ENCODE measurements at regions not wholly inside any gene's neighbourhood (a gene's known extent, or its start where the extent isn't known, plus 50 kb on each side); places are given as distances from the start of the nearest gene placed in this dataset.

DNA sequence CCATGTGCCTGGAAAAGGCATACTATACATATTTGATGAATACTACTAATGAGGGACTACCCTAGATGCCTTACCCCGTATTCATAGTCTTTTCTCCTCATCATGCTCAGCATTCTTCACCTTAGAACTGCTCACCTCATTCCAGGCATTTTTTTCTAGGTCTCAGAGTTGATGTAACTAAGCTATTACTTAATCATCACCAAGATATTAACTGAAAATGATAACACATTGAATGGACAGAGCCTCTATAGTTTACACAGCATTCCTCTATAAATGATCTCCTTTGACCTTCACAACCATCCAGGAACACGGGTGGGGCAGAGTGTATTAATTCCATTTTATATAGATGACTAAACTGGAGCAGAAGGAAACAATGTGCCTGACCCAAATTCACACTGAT, 174.1 kb upstream of the DPH6 start:
- no peak for DNase-seq (ENCODE audit: low spot score)
- intact Hi-C loops (cut with DNase I): no loop called here
- no peak for ATAC-seq

DNA sequence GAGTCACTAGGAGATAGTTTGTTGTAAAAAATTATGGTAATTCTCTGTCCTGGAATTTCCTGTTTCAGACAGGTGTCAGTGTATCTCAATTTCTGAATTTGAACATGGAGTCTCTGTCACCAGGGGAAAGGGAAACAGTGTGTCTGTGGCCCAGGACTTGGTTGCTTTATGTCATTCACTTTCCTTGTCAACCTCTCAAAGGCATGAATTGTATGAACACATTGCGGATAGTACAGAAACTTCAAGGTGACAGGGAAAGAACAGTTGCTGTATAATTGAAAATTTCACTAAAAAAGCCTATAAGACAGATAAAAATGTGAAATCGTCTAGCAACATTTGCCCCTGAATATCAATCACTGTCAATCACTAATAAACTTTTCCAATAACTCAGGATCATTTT, 175.0 kb upstream of the DPH6 start:
- ATAC-seq (no peak), DNase-seq (ENCODE audit: low spot score) (no peak)
- intact Hi-C loops (cut with DNase I): no loop called here

DNA sequence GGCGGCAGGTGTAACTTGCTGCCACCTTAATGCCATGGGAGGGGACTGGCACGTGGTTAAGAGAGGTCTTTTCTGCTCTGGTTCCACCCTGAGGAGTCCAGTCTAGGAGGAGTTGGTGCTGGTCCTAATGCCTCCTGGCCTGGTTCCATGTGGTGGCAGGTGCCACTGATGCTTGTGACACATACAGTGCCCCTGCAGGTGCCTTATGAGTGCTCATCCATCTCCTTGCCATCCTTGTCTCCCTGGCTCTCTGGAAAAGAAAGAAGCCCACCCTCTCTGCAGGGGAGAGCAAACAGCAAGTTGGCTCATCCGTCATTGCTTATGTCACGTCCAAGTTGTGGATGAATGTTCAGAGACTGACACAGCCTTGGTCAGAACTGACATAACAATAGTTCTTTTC, 175.8 kb upstream of the DPH6 start:
- ATAC-seq (no peak), DNase-seq (ENCODE audit: low spot score) (no peak)
- intact Hi-C loops (cut with DNase I): no loop called here

DNA sequence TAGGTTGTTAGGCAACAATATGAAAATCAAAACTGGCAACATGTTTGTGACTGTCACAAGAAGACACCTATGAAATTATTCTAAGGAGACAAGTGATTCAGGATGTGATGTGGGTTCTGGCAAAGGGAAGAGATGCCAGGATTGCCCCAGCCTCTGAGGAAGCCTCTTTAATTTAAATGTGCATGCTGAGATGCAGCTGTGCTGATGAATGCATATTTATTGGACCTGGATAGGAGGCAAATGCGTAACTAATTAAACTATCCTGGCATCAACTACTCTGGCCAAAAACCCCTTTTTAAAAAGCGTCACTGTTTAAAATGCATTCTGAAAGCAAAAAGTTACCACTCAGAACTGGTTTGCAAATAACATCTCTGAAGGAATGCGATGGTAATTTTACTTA, 176.5 kb upstream of the DPH6 start:
- DNase-seq (ENCODE audit: low spot score): no peak
- no peak for ATAC-seq
- intact Hi-C loops (cut with DNase I): no loop called here

DNA sequence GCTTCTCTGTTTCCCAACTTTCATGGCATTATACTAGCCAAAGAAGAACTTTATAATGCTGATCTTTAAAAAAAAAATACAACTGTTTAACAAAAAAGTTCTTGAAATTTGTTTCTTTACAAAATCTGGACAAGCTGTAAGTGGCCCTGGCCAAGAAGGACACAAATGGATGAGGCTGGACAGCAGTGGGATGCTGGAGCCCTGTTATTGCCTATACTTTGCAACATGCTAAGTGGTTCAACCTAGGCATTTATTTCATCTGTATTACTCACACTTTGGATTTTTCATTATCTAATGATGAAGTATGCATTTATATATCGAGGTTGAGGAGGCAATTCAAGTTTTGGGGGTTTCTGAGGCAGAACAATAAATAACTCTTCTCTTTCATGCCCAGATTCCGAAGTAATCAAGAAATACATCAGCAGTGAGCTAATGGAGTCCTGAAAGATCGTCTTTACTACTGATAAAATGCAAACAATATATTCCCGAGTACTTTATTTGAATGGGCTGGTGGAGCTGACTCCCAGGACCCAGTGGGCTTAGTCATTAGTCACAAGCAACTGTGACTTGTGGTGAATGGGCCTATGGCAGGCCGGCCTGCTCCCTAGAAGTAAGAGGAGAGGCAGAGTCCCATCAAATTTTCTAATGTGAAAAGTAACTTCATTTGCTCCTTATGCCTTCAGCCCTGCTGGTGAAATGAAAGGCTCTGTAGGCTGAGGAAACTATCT, 177.3 kb upstream of the DPH6 start:
- intact Hi-C loops (cut with DNase I): no loop called here
- DNase-seq (ENCODE audit: low spot score): no peak
- no peak for ATAC-seq

DNA sequence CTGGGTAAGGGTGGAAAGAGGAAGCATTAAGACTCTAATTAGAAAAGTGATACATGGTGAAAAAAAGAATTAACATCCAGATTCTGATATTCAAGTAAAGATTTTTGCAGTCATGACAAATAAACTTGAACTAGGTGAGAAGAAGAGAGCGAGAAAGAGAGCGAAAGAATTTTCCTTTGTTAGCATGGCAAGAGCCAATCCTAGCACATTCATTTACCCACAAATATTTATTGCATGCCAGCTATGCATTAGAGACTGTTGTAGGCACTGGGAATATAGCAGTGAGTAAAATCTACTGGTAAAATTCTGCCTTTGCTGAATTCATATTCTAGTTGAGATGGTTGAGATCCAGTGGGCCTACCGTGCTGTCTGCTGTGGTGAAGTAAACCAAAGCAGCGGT, 177.9 kb upstream of the DPH6 start:
- DNase-seq (ENCODE audit: low spot score) (no peak), ATAC-seq (no peak)
- intact Hi-C loops (cut with DNase I): no loop called here

DNA sequence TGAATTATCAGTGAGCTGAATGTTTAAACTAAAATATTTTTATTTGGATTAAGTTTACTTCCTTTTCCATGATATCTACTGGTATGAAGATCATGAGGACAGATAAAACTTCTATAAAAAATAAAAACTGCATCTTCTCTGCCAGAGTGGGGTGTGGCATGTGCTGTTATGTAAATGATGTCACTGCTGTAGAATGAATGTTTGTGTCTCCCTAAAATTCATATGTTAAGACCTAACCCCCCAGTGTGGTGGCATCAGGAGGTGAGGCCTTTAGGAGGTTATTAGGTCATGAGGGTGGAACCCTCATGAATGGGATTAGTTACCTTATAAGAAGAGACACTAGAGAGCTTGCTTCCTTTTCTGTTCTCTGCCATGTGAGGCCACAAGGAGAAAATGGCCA, 178.7 kb upstream of the DPH6 start:
- intact Hi-C loops (cut with DNase I): no loop called here

DNA sequence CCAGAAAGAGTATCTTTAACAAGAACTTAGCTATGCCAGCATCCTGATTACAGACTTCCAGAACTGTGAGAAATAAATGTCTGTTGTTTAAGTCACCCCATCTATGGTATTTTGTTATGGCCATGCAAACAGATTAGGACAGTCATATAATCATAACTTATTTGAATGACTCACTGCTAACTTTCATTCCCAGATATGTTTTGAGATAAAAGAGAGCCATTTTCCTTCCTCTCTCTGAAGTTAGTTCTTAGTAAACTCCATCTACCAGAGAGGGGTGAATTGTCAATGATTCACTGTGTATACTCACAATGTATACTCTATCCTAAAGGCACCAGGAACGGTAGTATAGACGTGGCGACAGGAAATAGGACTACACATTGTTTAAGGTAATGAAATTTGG, 179.4 kb upstream of the DPH6 start:
- DNase-seq (ENCODE audit: low spot score): no peak
- no peak for ATAC-seq
- intact Hi-C loops (cut with DNase I): no loop called here

More for the DNA sequence above, 178.7 kb upstream of the DPH6 start:
- DNase-seq (ENCODE audit: low spot score): no peak
- no peak for ATAC-seq

DNA sequence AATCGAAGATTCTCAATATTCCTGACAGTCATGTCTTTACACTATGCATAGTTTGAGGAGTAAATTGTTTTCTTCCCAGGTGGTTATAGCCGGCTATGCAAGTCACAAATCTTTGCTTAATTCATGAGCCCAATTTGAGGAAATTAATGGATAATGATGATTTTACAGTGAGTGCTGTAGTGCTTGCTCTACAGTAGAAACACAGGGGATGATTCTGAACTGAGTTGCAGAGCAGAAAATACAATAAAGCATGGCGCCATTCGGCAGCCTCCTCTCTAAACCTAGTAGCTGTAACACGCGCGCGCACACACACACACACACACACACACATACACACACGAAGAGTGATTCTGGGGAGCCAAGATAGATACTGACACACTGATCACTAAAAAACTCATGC, 181.7 kb upstream of the DPH6 start:
- intact Hi-C loops (cut with DNase I): no loop called here
- no peak for DNase-seq (ENCODE audit: low spot score)
- ATAC-seq: no peak

DNA sequence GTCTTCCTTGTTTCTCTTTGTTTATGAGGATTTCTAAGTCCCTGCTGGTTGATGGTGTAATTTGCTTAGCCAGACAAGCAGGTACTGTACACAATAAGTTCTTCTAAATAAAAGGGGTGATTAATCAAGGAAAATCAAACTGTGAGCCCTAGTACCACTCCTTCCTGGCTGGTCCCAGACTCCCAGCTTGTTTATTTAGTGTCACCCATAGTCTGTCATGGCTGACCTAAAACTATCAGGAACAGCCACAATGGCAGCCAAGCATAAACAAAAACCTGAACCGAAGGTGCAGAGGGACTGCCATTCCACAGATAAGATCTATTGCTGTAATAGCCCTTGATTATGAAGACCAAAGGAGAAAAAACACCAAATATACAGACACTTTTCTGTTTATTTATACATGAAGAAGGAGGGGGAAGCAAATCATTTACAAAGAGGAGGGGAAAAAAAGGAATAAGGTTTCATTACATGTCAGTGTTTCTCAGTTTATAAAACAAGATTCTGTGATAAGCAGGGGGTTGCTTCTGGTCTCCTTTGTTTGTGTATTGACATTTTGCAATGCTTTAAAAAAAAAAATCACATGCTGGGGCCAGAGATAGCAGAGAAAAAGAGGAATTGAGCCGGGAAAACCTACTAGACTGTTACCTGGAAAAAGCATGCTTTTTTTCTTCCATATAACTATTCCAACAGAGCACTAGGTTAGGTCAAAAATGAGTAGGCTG, 182.4 kb upstream of the DPH6 start:
- no peak for ATAC-seq
- intact Hi-C loops (cut with DNase I): no loop called here

DNA sequence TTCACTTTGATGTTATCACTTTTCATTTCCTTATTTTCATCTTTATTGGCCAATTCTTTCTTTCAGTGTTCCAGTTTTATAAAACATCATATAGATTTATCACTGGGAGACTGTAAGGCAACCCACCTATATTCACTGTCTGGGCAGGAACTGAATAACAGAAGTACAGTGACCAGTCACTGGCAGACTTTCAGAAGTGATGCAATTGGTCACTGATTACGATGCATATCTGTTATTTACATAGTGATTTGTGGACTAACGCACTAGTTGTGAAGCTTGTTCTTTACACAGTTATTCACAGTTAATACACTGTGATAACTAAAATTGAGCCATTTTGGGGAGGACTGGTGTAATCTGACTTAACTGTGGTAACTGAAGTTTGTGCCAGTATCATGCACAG, 190.2 kb upstream of the DPH6 start:
- ATAC-seq: no peak
- DNase-seq (ENCODE audit: low spot score): no peak

More for the DNA sequence above, 182.4 kb upstream of the DPH6 start:
- no peak for DNase-seq (ENCODE audit: low spot score)

DNA sequence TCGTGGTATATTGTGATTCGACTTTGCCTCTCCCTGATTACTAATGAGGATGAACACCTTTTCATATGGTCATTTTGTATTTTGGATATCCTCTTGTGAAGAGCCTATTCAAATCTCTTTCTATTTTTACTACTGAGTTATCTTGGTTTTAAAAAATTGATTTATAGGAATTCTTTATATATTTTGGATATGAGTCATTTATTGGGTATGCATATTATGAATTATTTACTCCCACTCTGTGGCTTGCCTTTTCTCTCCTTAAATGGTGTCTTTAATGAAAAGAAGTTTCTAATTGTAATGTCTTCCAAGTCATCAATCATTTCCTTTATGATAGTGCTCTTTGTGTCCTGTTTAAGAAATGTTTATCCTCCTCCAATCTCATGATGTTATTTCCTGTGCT, 191.5 kb upstream of the DPH6 start:
- no peak for DNase-seq (ENCODE audit: low spot score)
- intact Hi-C loops (cut with DNase I): no loop called here
- ATAC-seq: no peak

More for the DNA sequence above, 190.2 kb upstream of the DPH6 start:
- intact Hi-C loops (cut with DNase I): no loop called here

DNA sequence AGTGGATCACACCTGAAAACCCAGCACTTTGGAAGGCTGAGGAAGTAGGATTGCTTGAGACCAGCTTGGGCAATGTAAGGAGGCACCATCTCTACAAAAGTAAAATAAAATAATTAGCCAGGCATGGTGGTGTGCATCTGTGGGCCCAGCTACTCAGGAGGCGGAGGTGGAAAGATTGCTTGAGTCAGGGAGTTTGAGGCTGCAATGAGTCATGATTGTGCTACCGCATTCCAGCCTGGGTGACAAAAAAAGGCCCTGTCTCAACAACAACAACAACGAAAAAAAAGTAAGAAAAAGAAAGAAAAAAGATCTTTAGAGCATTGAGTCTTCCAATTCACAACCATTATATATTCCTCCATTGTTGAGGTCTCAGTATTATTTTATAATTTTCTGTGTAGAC, 192.4 kb upstream of the DPH6 start:
- DNase-seq (ENCODE audit: low spot score) (no peak), ATAC-seq (no peak)
- intact Hi-C loops (cut with DNase I): no loop called here

DNA sequence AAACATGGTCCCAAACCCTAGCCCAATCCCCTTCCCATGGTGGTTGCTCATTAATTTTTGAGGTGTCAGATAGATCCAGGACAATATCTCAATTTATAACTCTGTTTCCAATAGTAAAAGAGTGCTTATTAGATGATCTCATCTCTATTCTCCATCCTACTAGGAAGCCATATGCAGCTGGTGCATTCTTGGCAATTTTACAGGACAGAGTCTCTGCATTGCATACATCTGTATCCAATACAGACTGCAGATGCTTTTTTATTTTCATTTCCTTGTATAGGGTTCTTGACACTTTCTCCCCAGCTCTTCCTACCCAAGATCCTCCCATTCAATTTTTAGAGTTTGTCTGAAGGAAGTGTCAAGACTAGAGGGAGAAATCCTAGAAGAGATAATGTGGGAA, 194.8 kb upstream of the DPH6 start:
- intact Hi-C loops (cut with DNase I): no loop called here
- ATAC-seq (no peak), DNase-seq (ENCODE audit: low spot score) (no peak)

DNA sequence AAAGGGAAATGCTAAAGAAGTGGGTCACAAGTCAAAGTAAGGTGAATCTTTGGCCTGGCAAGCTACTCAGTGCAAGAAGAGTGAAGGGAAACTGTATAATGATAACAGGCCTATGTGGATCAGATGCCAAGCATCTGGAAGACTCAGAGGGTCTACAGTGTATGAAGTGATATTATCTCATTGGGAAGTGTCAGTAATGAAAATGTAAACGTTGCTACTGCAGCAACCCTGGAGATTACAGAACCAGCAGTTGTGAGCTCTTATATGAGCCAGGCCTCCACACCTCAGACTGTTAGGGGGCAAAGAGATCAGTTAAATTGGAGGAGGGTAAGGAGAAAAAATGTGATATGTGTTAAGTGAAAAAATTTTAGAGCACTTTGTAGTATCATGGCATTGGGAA, 195.4 kb upstream of the DPH6 start:
- no peak for ATAC-seq
- intact Hi-C loops (cut with DNase I): no loop called here
- no peak for DNase-seq (ENCODE audit: low spot score)

DNA sequence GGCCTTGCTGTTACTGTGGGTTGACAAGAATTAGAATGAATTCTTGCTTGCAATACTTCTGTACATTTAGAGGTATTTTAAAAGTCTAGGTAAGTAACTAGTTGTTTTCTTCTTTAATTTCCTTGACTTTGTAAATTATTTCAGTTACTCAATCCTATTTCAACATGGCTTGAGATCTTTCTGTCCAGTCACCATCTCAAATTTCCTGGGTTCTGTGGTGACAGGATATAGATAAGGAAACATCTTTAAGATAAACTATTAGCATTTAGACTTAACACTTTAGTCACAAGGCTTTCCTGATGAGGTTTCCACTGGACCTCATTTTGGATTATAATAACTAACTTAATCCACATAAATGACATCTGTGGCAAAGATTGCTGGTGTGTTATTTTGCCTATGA, 195.9 kb upstream of the DPH6 start:
- DNase-seq (ENCODE audit: low spot score) (no peak), ATAC-seq (no peak)
- intact Hi-C loops (cut with DNase I): no loop called here

DNA sequence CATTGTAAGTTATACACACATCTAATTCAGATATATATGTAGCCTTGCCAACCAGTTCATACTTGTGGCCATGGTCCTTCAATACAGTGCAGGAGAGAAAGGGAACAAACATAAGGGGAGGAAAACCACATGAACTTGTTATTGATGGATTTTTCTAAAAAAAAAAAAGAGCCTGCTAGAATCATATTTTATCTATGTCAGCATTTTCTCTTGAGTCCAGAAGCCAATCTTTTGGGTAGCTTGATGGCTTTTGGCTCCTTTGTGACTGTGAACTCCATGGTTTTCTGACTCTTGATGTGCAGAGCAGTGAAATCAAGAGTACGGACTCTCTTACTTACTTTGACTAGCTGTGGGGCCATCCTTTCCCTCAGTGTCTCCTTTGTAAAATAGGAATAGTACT, 197.4 kb upstream of the DPH6 start:
- DNase-seq (ENCODE audit: low spot score): no peak
- intact Hi-C loops (cut with DNase I): no loop called here
- no peak for ATAC-seq

DNA sequence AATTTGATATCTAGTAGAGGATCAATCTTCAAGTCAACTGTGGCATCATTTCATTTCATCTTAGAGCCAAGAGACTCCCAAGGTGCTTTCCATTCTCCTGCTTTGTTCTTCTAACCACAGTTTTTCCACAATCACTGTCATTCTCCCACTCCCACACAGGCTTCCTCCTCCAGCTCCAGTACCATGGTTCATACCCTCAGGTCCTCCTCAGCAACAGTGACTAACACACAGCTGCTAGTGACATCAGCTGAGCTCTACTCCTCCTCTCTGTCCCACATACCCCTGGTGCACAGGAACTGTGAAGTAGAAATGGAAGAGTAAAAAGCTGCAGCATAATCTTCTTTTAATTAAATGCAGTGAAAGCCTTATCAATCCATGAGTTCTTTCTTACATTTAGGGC, 200.2 kb upstream of the DPH6 start:
- no peak for ATAC-seq
- intact Hi-C loops (cut with DNase I): no loop called here
- DNase-seq (ENCODE audit: low spot score): no peak

DNA sequence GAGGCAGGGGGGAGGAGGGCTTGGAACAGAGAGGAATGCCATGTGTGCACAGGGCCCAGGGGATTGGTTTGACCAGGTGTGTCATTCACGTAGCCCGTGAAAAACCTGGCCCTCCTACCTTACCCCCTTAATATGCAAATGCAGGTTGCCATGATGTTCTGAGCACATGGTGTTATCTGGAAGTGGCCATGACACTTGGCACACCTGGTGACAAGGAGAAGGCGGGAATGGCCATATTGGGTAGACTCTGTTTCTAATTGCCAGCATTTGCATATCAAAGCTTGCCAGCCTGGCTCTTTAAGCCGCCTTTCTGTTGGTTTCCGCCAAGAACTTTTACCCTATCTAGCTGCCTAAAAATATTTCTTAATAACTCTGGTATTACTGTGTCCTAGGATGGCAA, 202.1 kb upstream of the DPH6 start:
- ATAC-seq: no peak
- intact Hi-C loops (cut with DNase I): no loop called here
- DNase-seq (ENCODE audit: low spot score): no peak

DNA sequence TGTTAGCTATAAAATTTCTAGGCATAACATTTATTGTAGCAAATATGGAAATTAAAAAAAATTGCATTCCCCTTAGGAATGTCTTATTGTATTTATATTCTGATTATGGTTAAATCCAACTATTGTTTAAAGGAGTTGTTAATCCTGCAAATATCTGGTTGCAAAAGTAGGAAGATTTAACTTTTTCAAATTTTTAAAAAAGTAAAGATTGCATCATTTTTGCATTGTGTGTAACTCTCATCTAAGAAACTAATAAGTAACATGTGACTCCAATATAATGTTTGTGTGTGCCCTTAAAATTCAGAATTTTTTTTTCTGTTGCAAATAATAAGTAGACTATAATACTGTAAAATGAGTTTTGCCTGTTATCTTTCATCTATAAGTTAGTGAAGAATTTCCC, 204.1 kb upstream of the DPH6 start:
- ATAC-seq: no peak
- intact Hi-C loops (cut with DNase I): no loop called here
- DNase-seq (ENCODE audit: low spot score): no peak
